Adrenal gland (tissue), 5 donors: ENCODE measurements at regions not wholly inside any gene's neighbourhood (a gene's known extent, or its start where the extent isn't known, plus 50 kb on each side); places are given as distances from the start of the nearest gene placed in this dataset.

Experiments used
- CTCF ChIP-seq, 6 experiments: fragments of 450-650 bp in 4 of 6; fragments of 200-600 bp in 2 of 6; sonication (generic) in 1 of 6; IDR thresholded peaks; 1 replicate in 5 of 6; 2 replicates in 1 of 6; pipeline versions ENCODE4 v1.5.1 to v1.8.0; 2016 to 2021; ENCODE audit warnings: antibody characterized with exemption in 6 of 6, mild to moderate bottlenecking in 2 of 6, moderate library complexity in 1 of 6
- POLR2A ChIP-seq, 2 donors: fragments of 450-650 bp; IDR thresholded peaks; one replicate each; pipeline ENCODE4 v1.6.1; 2017; ENCODE audit warnings: antibody characterized with exemption in 2 of 2, mild to moderate bottlenecking in 2 of 2, moderate library complexity in 1 of 2
- donor health status: DM: no; HTN: no; CAD: no.

GRCh38 chr1:101653482-101653946 is 343.2 kb downstream of the OLFM3 start:
- no peak for TF ChIP-seq POLR2A (IDR thresholded peaks at IDR 0.05)
- TF ChIP-seq CTCF (IDR thresholded peaks at IDR 0.05), result no peak
